ENCODE measurements at regions not wholly inside any gene's neighbourhood (a gene's known extent, or its start where the extent isn't known, plus 50 kb on each side); places are given as distances from the start of the nearest gene placed in this dataset.
A peak's percentile ranks its signal among the peaks of the same experiment; 100 is the strongest.

- TF ChIP-seq ZNF225 (CRISPR knock-in tag; IDR thresholded peaks at IDR 0.05) (no peak), NFIB (CRISPR knock-in tag; IDR thresholded peaks at IDR 0.05; ENCODE audit: borderline replicate concordance) (no peak), NR3C1 (CRISPR knock-in tag; IDR thresholded peaks at IDR 0.05) (no peak)
These were observed 376.1 kb upstream of the TMEFF2 start (continued) for GRCh38 chr2:192570788-192571187.

GRCh38 chr2:192566863-192567262 lies 372.1 kb upstream of the TMEFF2 start:
- Histone ChIP-seq H3K27me3 (ENCODE audit: control insufficient read depth in 1 of 2, insufficient read depth in 2 of 2, low read length in 2 of 2) (no peaks in the 10 kb centered on the region), H3K27ac (ENCODE audit: extremely low read length, insufficient read depth, low read length) (no peak overlapping the region), H3K4me2 (ENCODE audit: low read depth, low read length) (no peak overlapping the region), H3K9me3 (ENCODE audit: low read length) (no peaks in the 10 kb centered on the region), H3K36me3 (replicated peaks in 1 of 2; ENCODE audit: control insufficient read depth in 1 of 2, insufficient read depth in 2 of 2, low read length in 2 of 2) (no peaks in the 10 kb centered on the region), H3K9ac (ENCODE audit: insufficient read depth, low read depth, low read length) (no peak overlapping the region), H3K4me3 (replicated peaks in 1 of 3; ENCODE audit: insufficient read depth in 1 of 3, low read depth in 2 of 3, low read length in 3 of 3) (no peak overlapping the region), H3K79me2 (ENCODE audit: insufficient read depth, low read length) (no peaks in the 10 kb centered on the region), H4K20me1 (ENCODE audit: insufficient read depth, low read length) (no peaks in the 10 kb centered on the region), H2AFZ (ENCODE audit: low read length) (no peak overlapping the region), H3K4me1 (ENCODE audit: insufficient read depth, low read length) (no peaks in the 10 kb centered on the region)
- ATAC-seq (no peak), FAIRE-seq (no peak), DNase-seq (ENCODE audit: low spot score) (no peak)
- in situ Hi-C loops (cut with HindIII; ENCODE audit: extremely low pct_ligation_motif_present, low pct_unique_long_range_greater_than_20kb) (no loop called here), intact Hi-C loops (cut with micrococcal nuclease; ENCODE audit: unreplicated experiment) (no loop called here)
- BruUV-seq (replicated peaks) = no TSS peak
- ChIA-PET CTCF (ENCODE audit: low intra/inter-chr PET ratio, low total read pairs) (no interaction called here), POLR2A (no interaction called here)
- TF ChIP-seq ZBTB33 (CRISPR knock-in tag; IDR thresholded peaks at IDR 0.05) (no peak), NONO (IDR thresholded peaks at IDR 0.05) (no peak), NONO (CRISPR knock-in tag; conservative IDR thresholded peaks at IDR 0.05) (no peak), MAFK (conservative IDR thresholded peaks at IDR 0.05 in 1 of 2, IDR thresholded peaks at IDR 0.05 in 1 of 2; ENCODE audit: low read length in 2 of 2) (peak; percentile 59 to 84; a peak in 3 of 4 replicates), MAFF (IDR thresholded peaks at IDR 0.05; ENCODE audit: low read depth, low read length) (peak; percentile 63)
- TF ChIP-seq, protein P1, sequence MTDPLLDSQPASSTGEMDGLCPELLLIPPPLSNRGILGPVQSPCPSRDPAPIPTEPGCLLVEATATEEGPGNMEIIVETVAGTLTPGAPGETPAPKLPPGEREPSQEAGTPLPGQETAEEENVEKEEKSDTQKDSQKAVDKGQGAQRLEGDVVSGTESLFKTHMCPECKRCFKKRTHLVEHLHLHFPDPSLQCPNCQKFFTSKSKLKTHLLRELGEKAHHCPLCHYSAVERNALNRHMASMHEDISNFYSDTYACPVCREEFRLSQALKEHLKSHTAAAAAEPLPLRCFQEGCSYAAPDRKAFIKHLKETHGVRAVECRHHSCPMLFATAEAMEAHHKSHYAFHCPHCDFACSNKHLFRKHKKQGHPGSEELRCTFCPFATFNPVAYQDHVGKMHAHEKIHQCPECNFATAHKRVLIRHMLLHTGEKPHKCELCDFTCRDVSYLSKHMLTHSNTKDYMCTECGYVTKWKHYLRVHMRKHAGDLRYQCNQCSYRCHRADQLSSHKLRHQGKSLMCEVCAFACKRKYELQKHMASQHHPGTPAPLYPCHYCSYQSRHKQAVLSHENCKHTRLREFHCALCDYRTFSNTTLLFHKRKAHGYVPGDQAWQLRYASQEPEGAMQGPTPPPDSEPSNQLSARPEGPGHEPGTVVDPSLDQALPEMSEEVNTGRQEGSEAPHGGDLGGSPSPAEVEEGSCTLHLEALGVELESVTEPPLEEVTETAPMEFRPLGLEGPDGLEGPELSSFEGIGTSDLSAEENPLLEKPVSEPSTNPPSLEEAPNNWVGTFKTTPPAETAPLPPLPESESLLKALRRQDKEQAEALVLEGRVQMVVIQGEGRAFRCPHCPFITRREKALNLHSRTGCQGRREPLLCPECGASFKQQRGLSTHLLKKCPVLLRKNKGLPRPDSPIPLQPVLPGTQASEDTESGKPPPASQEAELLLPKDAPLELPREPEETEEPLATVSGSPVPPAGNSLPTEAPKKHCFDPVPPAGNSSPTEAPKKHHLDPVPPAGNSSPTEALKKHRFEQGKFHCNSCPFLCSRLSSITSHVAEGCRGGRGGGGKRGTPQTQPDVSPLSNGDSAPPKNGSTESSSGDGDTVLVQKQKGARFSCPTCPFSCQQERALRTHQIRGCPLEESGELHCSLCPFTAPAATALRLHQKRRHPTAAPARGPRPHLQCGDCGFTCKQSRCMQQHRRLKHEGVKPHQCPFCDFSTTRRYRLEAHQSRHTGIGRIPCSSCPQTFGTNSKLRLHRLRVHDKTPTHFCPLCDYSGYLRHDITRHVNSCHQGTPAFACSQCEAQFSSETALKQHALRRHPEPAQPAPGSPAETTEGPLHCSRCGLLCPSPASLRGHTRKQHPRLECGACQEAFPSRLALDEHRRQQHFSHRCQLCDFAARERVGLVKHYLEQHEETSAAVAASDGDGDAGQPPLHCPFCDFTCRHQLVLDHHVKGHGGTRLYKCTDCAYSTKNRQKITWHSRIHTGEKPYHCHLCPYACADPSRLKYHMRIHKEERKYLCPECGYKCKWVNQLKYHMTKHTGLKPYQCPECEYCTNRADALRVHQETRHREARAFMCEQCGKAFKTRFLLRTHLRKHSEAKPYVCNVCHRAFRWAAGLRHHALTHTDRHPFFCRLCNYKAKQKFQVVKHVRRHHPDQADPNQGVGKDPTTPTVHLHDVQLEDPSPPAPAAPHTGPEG (CRISPR knock-in tag; IDR thresholded peaks at IDR 0.05) = no peak
